ENCODE measurements at regions not wholly inside any gene's neighbourhood (a gene's known extent, or its start where the extent isn't known, plus 50 kb on each side); places are given as distances from the start of the nearest gene placed in this dataset.
"Not testable (repeated sequence)": the region's sequence is repeated elsewhere in the genome, so short reads cannot be mapped to it uniquely, and the experiment has no call there.

DNA sequence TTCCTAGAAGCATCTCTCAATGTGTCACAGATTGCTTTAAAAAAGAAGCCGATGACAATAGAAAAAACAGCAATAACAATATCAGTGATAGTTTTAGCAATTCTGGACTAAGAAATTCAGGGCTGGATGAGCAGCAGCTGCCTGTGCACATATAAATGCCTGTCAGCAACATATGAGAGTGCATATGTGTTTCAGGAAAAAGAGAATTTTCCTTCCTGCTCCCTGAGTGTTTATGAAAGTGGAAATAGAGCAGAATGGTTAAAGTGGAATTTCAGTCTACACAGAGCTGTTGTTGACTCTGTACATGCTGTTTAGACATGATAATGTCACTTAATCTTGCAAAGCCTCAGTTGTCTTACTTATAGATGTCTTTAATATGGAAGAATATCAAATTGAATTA, 164.4 kb upstream of the PCDH7 start:
- intact Hi-C loops (cut with DNase I), result no loop called here
- H3K9me3 ChIP-seq, result no peaks in the 10 kb centered on the region
- no peaks in the 10 kb centered on the region for H3K27me3 ChIP-seq
- H3K27ac ChIP-seq, result no peak overlapping the region
- TF ChIP-seq POLR2AphosphoS5 (IDR thresholded peaks at IDR 0.05; ENCODE audit: insufficient read depth in 1 of 2, low read depth in 1 of 2) (no peak), POLR2A (IDR thresholded peaks at IDR 0.05) (no peak), CTCF (IDR thresholded peaks at IDR 0.05) (no peak)
- no peak overlapping the region for H3K4me3 ChIP-seq
- no peaks in the 10 kb centered on the region for H3K4me1 ChIP-seq
- no peaks in the 10 kb centered on the region for H3K36me3 ChIP-seq
- DNase-seq (ENCODE audit: extremely low spot score in 2 of 2), result no peak

DNA sequence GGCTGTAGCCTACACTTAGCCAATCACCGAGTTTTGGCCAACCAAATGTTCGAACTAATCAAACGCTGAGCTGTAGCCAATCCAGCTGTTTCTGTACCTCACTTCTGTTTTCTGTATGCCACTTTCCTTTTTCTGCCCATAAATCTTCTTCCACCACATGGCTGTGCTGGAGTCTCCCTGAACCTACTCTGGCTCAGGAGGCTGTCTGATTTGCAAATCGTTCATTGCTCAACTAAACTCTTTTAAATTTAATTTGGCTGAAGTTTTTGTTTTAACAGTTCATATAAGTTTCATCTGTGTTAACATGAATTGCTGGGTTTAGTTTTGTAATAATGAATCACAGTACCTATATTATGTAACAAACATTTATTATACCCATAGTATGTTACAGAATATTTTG, 160.7 kb upstream of the PCDH7 start:
- Histone ChIP-seq H3K9me3 (no peaks in the 10 kb centered on the region), H3K27ac (no peak overlapping the region), H3K27me3 (no peaks in the 10 kb centered on the region), H3K4me1 (no peaks in the 10 kb centered on the region), H3K36me3 (no peaks in the 10 kb centered on the region), H3K4me3 (no peak overlapping the region)
- TF ChIP-seq CTCF (IDR thresholded peaks at IDR 0.05), result no peak
- no peak for TF ChIP-seq POLR2A (IDR thresholded peaks at IDR 0.05)
- no peak for TF ChIP-seq POLR2AphosphoS5 (IDR thresholded peaks at IDR 0.05; ENCODE audit: insufficient read depth in 1 of 2, low read depth in 1 of 2)
- no peak for DNase-seq (ENCODE audit: extremely low spot score in 2 of 2)
- intact Hi-C loops (cut with DNase I), result no loop called here

DNA sequence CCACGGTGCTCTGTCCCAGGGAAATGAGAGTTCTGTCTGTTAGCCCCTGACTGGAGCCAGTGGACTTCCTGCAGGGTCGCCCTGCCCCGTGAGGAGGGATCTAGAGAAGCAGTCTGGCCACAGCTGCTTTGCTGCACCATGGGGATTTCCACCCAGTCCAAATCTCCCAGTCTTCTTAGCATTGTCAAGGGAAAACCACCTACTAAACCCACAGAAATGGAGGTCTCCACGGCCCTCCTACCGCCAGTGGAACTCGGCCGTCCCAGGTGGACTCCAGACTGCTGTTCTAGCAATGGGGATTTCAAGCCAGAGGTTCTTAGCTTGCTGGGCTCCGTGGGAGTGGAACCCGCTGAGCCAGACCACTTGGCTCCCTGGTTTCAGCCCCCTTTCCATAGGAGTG, 133.3 kb upstream of the PCDH7 start:
- DNase-seq (ENCODE audit: extremely low spot score in 2 of 2), result no peak
- Histone ChIP-seq H3K27ac (no peak overlapping the region), H3K4me1 (no peaks in the 10 kb centered on the region), H3K4me3 (no peak overlapping the region), H3K36me3 (no peaks in the 10 kb centered on the region), H3K27me3 (no peaks in the 10 kb centered on the region), H3K9me3 (no peaks in the 10 kb centered on the region)
- intact Hi-C loops (cut with DNase I), result no loop called here
- TF ChIP-seq POLR2AphosphoS5 (IDR thresholded peaks at IDR 0.05; ENCODE audit: insufficient read depth in 1 of 2, low read depth in 1 of 2) (no peak), CTCF (IDR thresholded peaks at IDR 0.05) (no peak), POLR2A (IDR thresholded peaks at IDR 0.05) (no peak)

DNA sequence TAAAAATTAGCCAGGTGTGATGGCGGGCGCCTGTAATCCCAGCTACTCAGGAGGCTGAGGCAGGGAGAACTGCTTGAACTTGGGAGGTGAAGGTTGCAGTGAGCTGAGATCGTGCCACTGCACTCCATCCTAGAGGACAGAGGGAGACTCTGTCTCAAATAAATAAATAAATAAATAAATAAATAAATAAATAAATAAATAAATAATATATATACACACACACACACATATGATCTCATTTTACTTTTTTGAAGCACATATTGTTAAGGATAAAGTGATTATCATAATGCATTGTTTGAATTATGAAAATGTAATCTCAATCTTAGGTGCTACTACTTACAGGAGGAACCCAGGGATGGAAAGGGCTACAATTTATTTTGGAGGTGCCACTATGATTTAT, 130.5 kb upstream of the PCDH7 start:
- H3K4me3 ChIP-seq; H3K4me1 ChIP-seq; H3K36me3 ChIP-seq; H3K27ac ChIP-seq; DNase-seq (ENCODE audit: extremely low spot score in 2 of 2); H3K9me3 ChIP-seq; intact Hi-C loops (cut with DNase I); H3K27me3 ChIP-seq: not testable (repeated sequence)

DNA sequence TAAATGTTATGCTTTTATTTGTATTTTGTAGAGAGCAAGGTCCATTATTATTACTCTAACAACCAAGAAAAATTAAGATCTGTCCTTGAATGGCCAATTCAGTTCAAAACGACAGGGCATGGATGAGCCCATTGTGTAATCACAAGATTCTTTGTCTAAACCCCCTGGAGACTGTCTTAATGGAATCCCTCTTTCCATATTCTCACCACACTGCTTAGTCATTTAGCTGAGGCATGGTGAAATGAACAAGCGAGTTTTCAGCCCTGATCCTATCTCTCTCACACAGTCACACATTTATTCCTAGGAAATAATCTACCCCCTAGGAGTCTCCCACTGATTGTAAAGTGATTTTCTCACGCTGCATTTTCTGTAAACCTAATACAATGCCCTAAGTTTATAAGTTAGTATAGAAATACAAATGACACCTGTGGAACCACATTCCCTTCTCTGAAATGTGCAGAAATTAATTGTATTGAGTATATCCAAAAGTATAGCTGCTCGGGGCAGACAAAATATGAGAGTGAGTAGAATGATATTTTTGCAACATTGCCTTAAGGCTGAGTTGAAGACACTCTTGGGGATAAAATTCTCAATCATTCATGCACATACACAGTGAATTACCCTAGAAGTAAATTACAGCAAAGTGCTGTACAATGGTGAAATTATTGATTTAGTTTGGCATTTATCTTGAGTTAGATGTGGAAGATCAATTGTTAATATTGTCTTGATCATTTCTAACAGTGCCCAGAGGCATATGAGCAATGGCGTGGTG, 119.7 kb upstream of the PCDH7 start:
- Histone ChIP-seq H3K36me3 (no peaks in the 10 kb centered on the region), H3K27me3 (no peaks in the 10 kb centered on the region), H3K9me3 (no peaks in the 10 kb centered on the region), H3K4me3 (no peak overlapping the region), H3K4me1 (no peaks in the 10 kb centered on the region), H3K27ac (no peak overlapping the region)
- TF ChIP-seq POLR2AphosphoS5 (IDR thresholded peaks at IDR 0.05; ENCODE audit: insufficient read depth in 1 of 2, low read depth in 1 of 2) (no peak), CTCF (IDR thresholded peaks at IDR 0.05) (no peak), POLR2A (IDR thresholded peaks at IDR 0.05) (no peak)
- intact Hi-C loops (cut with DNase I), result no loop called here
- DNase-seq (ENCODE audit: extremely low spot score in 2 of 2), result no peak

Measured in vagina (tissue), 2 donors.